ENCODE measurements at regions not wholly inside any gene's neighbourhood (a gene's known extent, or its start where the extent isn't known, plus 50 kb on each side); places are given as distances from the start of the nearest gene placed in this dataset.

DNA sequence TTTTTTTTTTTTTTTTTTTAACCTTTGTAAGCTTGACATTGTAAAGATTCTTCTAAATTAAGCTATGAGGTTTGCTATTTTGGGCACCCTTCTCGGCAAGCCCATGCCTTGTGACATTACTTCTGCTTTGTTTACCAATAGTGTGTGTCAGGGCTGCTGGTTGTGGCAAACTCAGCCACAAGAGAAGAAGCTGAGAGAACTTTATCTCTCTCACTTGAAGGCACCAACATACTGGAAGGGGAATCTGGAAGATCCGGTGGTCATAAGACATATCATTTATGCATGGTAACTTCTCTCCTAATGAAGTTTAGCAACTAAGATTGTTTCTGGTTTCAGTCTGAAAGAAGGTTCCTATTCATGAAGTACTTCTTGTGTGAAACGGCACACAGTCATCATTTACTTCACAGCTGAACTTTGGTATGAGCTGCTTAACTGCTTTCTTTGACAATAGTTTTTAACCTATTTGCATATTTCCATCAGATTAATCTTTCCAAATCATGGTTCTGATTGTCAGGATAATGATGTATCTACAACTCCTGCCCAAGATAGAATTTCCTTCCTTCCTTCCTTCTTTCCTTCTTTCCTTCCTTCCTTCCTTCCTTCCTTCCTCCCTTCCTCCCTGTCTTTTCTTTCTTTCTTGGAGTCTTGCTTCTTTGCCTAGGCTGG is 189.3 kb downstream of the NFKBIZ start (continued):
- peak; percentile 49 for TF ChIP-seq SMAD1 (IDR thresholded peaks at IDR 0.05; ENCODE audit: low read depth, partially characterized antibody)
- peak; percentile 63; the same call in 1 of the 2 replicates for TF ChIP-seq FOXM1 (IDR thresholded peaks at IDR 0.05; ENCODE audit: low read depth, low read length)
- TF ChIP-seq EED (IDR thresholded peaks at IDR 0.05; ENCODE audit: low read depth) = peak; percentile 33; the same call in 1 of the 2 replicates
- 0 out of 2 replicates have a peak, but pooled peaks have one; percentile 29 for TF ChIP-seq CBFB (IDR thresholded peaks at IDR 0.05; ENCODE audit: low read depth)
- TF ChIP-seq ZNF217 (IDR thresholded peaks at IDR 0.05) = peak; percentile 30; the same call in 1 of the 2 replicates
- TF ChIP-seq PAX8 (IDR thresholded peaks at IDR 0.05) = no peak
- no peak for TF ChIP-seq ZNF622 (IDR thresholded peaks at IDR 0.05)
- TF ChIP-seq GATAD2B (conservative IDR thresholded peaks at IDR 0.05; ENCODE audit: low read depth) = peak; percentile 34; the same call in 1 of the 2 replicates
- TF ChIP-seq, protein P1, sequence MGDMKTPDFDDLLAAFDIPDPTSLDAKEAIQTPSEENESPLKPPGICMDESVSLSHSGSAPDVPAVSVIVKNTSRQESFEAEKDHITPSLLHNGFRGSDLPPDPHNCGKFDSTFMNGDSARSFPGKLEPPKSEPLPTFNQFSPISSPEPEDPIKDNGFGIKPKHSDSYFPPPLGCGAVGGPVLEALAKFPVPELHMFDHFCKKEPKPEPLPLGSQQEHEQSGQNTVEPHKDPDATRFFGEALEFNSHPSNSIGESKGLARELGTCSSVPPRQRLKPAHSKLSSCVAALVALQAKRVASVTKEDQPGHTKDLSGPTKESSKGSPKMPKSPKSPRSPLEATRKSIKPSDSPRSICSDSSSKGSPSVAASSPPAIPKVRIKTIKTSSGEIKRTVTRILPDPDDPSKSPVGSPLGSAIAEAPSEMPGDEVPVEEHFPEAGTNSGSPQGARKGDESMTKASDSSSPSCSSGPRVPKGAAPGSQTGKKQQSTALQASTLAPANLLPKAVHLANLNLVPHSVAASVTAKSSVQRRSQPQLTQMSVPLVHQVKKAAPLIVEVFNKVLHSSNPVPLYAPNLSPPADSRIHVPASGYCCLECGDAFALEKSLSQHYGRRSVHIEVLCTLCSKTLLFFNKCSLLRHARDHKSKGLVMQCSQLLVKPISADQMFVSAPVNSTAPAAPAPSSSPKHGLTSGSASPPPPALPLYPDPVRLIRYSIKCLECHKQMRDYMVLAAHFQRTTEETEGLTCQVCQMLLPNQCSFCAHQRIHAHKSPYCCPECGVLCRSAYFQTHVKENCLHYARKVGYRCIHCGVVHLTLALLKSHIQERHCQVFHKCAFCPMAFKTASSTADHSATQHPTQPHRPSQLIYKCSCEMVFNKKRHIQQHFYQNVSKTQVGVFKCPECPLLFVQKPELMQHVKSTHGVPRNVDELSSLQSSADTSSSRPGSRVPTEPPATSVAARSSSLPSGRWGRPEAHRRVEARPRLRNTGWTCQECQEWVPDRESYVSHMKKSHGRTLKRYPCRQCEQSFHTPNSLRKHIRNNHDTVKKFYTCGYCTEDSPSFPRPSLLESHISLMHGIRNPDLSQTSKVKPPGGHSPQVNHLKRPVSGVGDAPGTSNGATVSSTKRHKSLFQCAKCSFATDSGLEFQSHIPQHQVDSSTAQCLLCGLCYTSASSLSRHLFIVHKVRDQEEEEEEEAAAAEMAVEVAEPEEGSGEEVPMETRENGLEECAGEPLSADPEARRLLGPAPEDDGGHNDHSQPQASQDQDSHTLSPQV (IDR thresholded peaks at IDR 0.05) = no peak
- TF ChIP-seq POLR2AphosphoS2 (IDR thresholded peaks at IDR 0.05; ENCODE audit: low read depth, low read length) = no peak
- peak; percentile 24; the same call in 1 of the 2 replicates for TF ChIP-seq SMC3 (IDR thresholded peaks at IDR 0.05; ENCODE audit: borderline replicate concordance, low read length)
- TF ChIP-seq ZBED1 (IDR thresholded peaks at IDR 0.05; ENCODE audit: borderline replicate concordance) = peak; percentile 83; the same call in 1 of the 2 replicates
- TF ChIP-seq, protein P2, sequence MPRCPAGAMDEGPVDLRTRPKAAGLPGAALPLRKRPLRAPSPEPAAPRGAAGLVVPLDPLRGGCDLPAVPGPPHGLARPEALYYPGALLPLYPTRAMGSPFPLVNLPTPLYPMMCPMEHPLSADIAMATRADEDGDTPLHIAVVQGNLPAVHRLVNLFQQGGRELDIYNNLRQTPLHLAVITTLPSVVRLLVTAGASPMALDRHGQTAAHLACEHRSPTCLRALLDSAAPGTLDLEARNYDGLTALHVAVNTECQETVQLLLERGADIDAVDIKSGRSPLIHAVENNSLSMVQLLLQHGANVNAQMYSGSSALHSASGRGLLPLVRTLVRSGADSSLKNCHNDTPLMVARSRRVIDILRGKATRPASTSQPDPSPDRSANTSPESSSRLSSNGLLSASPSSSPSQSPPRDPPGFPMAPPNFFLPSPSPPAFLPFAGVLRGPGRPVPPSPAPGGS (IDR thresholded peaks at IDR 0.05; ENCODE audit: borderline replicate concordance, insufficient read depth, low read depth, low read length, poor library complexity, severe bottlenecking) = peak; percentile 73
- no peak for TF ChIP-seq FOXK2 (IDR thresholded peaks at IDR 0.05)
- no peak for TF ChIP-seq BRCA1 (IDR thresholded peaks at IDR 0.05; ENCODE audit: low read depth, low read length)
- peak; percentile 56; the same call in 1 of the 2 replicates for TF ChIP-seq BACH1 (IDR thresholded peaks at IDR 0.05; ENCODE audit: borderline replicate concordance)
- TF ChIP-seq PML (IDR thresholded peaks at IDR 0.05; ENCODE audit: low read length) = 0 out of 2 replicates have a peak, but pooled peaks have one; percentile 27
- no peak for TF ChIP-seq KAT2A (conservative IDR thresholded peaks at IDR 0.05; ENCODE audit: control insufficient read depth, low read depth, low read length)
- TF ChIP-seq FOS (IDR thresholded peaks at IDR 0.05; ENCODE audit: borderline replicate concordance, extremely low read depth, insufficient read length) = no peak
- TF ChIP-seq SMARCA5 (IDR thresholded peaks at IDR 0.05) = no peak
- no peak for TF ChIP-seq NFXL1 (IDR thresholded peaks at IDR 0.05; ENCODE audit: borderline replicate concordance)
- peak; percentile 77 for TF ChIP-seq NR2F1 (conservative IDR thresholded peaks at IDR 0.05)
- TF ChIP-seq IRF4 (IDR thresholded peaks at IDR 0.05; ENCODE audit: low read depth, low read length) = 0 out of 2 replicates have a peak, but pooled peaks have one; percentile 55
